ENCODE measurements at regions not wholly inside any gene's neighbourhood (a gene's known extent, or its start where the extent isn't known, plus 50 kb on each side); places are given as distances from the start of the nearest gene placed in this dataset.

DNA sequence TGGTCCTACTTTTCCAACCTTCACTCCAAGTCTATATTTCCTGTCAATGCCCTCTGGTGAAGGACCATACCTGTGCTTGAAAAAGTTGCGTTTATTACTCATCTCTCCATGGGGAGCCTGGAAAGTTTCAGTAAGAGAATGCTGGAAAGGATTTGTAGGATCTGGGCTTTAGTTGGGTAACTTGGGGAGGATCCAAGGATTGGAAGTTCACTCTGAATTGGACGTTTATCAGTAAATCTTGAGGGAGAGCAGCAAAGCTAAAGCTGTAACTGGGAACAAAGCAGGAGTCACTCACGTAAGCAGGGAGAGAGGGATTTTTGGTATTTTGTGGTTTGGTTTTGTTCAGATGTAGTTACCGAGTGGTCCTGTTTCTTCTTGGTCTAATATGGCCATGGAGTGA, 51.4 kb upstream of the NPVF start:
- no peak for DNase-seq

- no peak for DNase-seq
Observed at GRCh38 chr7:25280181-25280580, 51.9 kb upstream of the NPVF start.

GRCh38 chr7:25282194-25282593, 53.9 kb upstream of the NPVF start:
- DNase-seq: no peak

- DNase-seq: no peak
Observed at GRCh38 chr7:25286756-25287155, 58.5 kb upstream of the NPVF start.

DNA sequence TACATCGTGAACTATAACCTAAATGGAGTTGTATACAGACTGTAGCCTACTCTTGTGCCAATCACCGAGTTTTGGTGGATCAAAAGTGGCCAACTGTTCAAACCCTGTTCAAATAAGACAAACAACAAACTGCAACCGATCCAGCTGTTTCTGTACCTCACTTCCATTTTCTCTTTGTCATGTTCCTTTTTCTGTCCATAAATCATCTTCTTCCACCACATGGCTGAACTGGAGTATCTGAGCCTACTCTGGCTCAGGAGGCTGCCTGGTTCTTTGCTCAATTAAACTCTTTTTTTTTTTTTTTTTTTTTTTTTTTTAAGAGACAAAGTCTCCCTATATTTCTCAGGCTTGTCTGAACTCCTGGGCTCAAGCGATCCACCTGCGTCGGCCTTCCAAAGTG, 59.0 kb upstream of the NPVF start:
- no peak for DNase-seq

- DNase-seq: no peak
Observed at GRCh38 chr7:25288556-25289307, 60.4 kb upstream of the NPVF start.

- no peak for DNase-seq
Observed at GRCh38 chr7:25289518-25289917, 61.2 kb upstream of the NPVF start.

GRCh38 chr7:25294624-25295023, 66.3 kb upstream of the NPVF start:
- no peak for DNase-seq

GRCh38 chr7:25295387-25295786, 67.1 kb upstream of the NPVF start:
- DNase-seq: no peak

- DNase-seq: no peak
Observed at GRCh38 chr7:25296086-25296485, 67.8 kb upstream of the NPVF start.

- no peak for DNase-seq
Observed at GRCh38 chr7:25297278-25297677, 69.0 kb upstream of the NPVF start.

DNA sequence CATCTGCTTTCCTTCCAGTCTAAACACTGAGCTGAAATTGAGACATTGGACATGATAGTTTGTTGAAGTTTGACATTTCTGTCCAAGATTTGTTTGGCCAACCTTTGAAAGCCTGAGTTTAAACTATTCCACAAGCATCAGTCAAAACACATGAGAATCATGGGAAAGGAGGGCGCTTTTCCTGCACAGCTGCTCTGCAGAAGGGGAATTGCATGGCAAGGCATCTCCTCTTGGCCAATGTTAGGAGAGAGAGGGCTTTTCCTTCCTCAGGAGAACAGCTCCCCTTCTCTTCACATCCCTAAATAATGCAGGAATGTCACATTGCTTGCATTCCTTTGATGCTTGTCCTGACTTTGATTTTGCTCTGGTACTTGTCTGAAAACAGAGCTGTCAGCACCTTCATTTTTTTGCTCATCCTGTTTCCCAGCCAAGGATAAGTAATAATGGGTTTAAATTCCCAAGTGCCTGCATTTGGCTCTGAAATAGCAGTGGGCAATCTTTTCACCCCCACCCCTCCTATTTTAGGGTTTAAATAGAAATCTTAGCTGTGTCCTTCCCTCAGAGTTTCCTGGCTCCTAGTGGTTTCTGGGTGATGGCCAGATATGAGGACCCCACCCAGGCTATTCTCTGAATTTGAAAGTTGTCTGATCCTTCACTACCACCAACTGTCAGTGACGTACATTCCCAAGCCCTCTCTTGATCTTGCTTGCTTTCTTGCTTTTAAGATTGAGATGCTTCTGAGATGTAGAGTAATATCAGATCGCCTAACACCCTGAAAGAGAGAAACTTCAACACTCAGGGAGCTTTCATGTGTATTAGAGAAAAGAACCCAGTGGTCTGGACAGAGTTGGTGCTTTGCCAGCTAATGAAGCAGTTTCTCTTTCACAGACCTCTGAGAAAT, 75.2 kb upstream of the NPVF start:
- no peak for DNase-seq

DNA sequence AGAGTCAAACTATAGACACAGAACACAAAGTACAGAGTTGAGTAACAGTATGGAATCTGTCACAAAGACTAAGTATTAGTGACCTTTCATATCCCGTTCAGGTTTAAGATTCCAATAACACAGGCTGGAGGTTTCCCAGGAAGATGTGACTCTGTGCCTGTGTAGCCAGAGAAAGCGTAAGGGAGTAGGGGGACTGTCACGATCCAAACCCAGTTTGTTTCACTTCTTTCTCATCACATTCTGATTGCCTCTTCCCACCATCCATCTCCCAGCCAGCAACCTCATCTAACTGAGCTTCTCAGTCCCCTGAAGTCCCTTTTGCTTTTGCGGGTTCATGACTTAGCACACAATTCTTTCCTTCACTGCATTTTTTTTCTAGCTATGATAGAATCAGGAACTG, 76.4 kb upstream of the NPVF start:
- no peak for DNase-seq

DNA sequence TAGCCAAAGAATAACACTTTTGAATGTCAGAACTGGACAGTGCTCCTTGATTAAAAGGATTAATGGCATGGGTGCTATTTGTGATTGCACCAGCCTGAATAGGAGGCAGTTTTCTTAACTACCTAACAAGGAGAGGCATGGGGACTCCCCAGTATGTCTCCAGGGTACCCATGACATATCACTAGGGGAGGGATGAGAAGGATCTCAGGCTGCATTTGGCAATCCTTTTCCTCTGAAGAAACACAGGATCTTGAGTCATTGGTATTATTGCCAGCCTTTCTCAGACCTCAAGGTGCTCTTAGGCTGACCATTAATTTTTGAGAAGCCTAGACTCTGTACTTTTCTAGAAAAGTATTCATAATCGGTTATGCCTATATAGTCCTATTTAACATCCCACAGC, 77.5 kb upstream of the NPVF start:
- no peak for DNase-seq

DNA sequence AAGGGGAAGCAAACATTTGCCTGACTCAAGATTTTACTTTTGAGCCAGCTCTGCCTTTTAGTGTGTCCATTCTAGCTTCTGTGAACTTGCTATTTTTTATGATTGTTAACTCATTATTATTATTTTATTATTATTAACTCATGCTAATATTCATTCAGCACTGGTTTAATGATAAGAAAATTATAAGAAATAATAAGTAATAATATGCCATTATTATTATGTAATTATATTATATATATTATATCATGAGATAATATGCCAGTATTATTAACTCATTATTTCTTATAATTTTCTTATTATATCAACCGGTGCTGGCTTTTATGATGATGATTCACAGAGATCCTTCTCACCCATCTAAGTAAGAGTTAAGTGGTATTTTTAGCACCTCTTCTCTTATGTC, 79.3 kb upstream of the NPVF start:
- no peak for DNase-seq

DNA sequence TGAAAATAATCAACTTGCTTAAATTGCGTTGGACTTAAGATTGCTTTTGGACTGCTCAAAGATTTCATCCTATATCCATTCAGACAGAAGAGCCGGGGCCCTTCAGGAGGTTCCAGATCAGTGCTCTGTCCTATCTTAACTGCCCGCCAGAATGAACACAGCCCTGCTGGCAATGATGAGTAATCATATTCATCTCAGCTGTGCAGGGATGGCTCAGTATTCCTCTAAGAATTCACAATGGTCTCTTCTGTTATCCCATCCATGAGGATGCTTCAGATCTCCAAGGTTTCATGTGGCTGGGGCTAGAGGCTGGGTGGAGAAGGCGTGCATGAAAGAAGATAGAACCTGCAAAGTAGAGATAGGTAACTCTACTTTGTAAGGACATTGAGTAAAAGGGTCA, 80.0 kb upstream of the NPVF start:
- no peak for DNase-seq

DNA sequence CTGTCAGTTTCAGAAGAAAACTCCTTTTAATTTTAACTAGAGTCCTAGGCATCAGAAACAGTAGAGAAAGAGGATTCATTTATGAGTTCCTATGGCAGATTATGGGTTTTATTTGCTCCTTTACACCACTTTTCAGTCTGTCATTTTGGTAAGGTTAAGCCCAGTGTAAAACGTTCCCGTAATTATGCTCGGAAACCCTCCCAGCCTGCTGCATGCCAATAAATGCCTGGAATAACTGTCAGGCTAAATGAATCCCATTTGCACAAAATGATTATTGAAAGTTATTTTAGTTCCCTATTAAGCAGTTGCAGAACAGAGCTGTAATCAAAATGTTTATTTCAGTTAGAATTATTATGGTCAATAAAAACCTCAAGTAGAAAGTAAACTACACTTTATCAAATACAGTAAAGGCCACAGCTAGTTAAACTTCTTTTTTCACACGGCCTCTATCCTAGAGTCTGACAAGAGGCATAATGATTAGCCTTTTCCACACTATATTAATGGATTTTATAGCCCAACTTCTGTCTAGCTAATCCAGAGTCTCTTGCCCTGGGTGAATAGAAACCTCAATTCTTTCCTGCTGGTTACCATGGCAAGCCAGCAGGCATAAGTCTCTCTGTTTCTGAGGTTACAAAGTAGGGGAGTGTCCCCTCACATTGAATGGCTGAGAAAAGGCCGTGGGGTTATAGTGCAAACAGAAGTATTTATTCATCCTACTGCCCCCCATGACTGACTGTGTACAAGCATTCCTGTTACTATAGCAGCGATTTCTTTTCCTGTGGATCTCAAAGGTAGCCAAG, 80.8 kb upstream of the NPVF start:
- no peak for DNase-seq

- no peak for DNase-seq
Observed at GRCh38 chr7:25310896-25311295, 82.6 kb upstream of the NPVF start.

- no peak for DNase-seq
Observed at GRCh38 chr7:25311346-25311745, 83.1 kb upstream of the NPVF start.

GRCh38 chr7:25312968-25313367, 84.7 kb upstream of the NPVF start:
- no peak for DNase-seq

GRCh38 chr7:25313526-25313925, 85.2 kb upstream of the NPVF start:
- DNase-seq: no peak

DNA sequence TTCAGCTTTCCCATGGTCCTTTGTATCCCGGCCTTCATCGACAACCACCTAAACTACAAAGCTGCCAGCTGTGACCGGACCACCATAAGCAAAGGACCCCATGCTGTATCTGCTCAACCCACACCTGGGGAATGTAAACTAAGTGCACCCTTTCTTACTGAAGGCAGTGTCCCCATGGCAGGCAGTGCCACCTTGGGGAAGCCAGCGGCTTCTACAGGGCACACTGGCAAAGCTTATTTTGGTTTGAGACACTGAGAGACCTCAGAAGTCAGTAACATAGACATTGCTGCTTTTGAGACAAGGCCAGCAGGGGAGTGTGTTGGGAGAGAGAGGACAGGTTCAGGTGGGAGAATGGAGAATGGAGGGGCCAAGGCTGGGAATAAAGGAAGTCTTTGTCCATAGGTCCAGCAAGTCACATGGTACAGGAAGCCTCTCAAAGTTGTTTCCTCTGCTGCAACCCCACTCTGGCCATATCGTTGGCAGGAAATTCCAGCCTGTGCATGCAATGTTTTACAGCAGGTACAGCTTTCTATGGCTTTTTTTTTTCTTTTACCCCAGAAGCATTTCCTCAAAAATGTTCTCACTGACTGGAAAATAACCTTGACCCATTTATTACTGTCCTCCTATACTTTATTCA, 85.9 kb upstream of the NPVF start:
- DNase-seq: no peak

GRCh38 chr7:25314731-25315267, 86.5 kb upstream of the NPVF start:
- DNase-seq: no peak
